GM12864 (cell line): ENCODE measurements at regions not wholly inside any gene's neighbourhood (a gene's known extent, or its start where the extent isn't known, plus 50 kb on each side); places are given as distances from the start of the nearest gene placed in this dataset.

Source experiments
- DNase-seq: peaks from one replicate; pipeline ENCODE4 v3.0.0-alpha.2; 2011; ENCODE audit warnings: low read depth
- H3K4me3 ChIP-seq: 2 replicates; pipeline ENCODE4 v1.5.1; 2011; ENCODE audit warnings: mild to moderate bottlenecking, low read depth, low read length, control low read depth
- CTCF ChIP-seq: IDR thresholded peaks from 2 replicates; pipeline ENCODE4 v1.5.1; 2011; ENCODE audit warnings: low read depth, mild to moderate bottlenecking, moderate library complexity, low read length, control low read depth, inconsistent platforms; ENCODE audit errors: missing control alignments

- H3K4me3 ChIP-seq, result no peak overlapping the region
- no peak for TF ChIP-seq CTCF
- no peak for DNase-seq
Observed at GRCh38 chr12:113640837-113641236, 169.2 kb upstream of the LHX5 start.

- H3K4me3 ChIP-seq, result no peak overlapping the region
- no peak for TF ChIP-seq CTCF
Observed at GRCh38 chr12:113639474-113639873, 167.8 kb upstream of the LHX5 start.

GRCh38 chr12:113638460-113638775 lies 166.7 kb upstream of the LHX5 start:
- no peak for TF ChIP-seq CTCF

More at GRCh38 chr12:113639474-113639873, 167.8 kb upstream of the LHX5 start:
- DNase-seq, result no peak

GRCh38 chr12:113634982-113635381 lies 163.3 kb upstream of the LHX5 start:
- DNase-seq, result no peak
- no peak overlapping the region for H3K4me3 ChIP-seq
- TF ChIP-seq CTCF, result no peak

More at GRCh38 chr12:113638460-113638775, 166.7 kb upstream of the LHX5 start:
- H3K4me3 ChIP-seq, result no peak overlapping the region
- no peak for DNase-seq

GRCh38 chr12:113634474-113634873 lies 162.8 kb upstream of the LHX5 start:
- H3K4me3 ChIP-seq, result no peak overlapping the region
- TF ChIP-seq CTCF, result no peak
- no peak for DNase-seq

GRCh38 chr12:113633678-113634332 lies 162.1 kb upstream of the LHX5 start:
- no peak for DNase-seq
- no peak overlapping the region for H3K4me3 ChIP-seq
- TF ChIP-seq CTCF, result no peak

GRCh38 chr12:113630625-113631024 lies 159.0 kb upstream of the LHX5 start:
- DNase-seq, result no peak
- TF ChIP-seq CTCF, result no peak
- no peak overlapping the region for H3K4me3 ChIP-seq
